Osteoblast (primary cell): ENCODE measurements at regions not wholly inside any gene's neighbourhood (a gene's known extent, or its start where the extent isn't known, plus 50 kb on each side); places are given as distances from the start of the nearest gene placed in this dataset.

Experiments
- DNase-seq: peaks from one replicate; pipeline ENCODE4 v3.0.0; 2011; ENCODE audit warnings: low spot score, mixed read lengths; ENCODE audit not compliant: insufficient read length; ENCODE audit errors: missing footprints
- H2AFZ ChIP-seq: 2 replicates; pipeline ENCODE4 v1.6.0; 2011; ENCODE audit warnings: mild to moderate bottlenecking, low read length
- H3K27ac ChIP-seq: 2 replicates; pipeline ENCODE4 v1.5.1; 2011; ENCODE audit warnings: mild to moderate bottlenecking, low read depth, low read length, moderate library complexity
- H3K27me3 ChIP-seq: 2 replicates; pipeline ENCODE4 v1.6.0; 2012; ENCODE audit warnings: mild to moderate bottlenecking, control low read depth, inconsistent platforms, low read length, moderate library complexity; ENCODE audit not compliant: insufficient read depth
- H3K36me3 ChIP-seq: 2 replicates; pipeline ENCODE4 v1.5.1; 2011; ENCODE audit warnings: mild to moderate bottlenecking, low read length, control low read depth, moderate library complexity; ENCODE audit not compliant: insufficient read depth
- H3K4me1 ChIP-seq: 2 replicates; pipeline ENCODE4 v1.5.1; 2011; ENCODE audit warnings: mild to moderate bottlenecking, low read length, control low read depth, moderate library complexity; ENCODE audit not compliant: insufficient read depth
- H3K4me2 ChIP-seq: 2 replicates; pipeline ENCODE4 v1.6.0; 2011; ENCODE audit warnings: mild to moderate bottlenecking, low read length; ENCODE audit not compliant: insufficient read depth
- H3K4me3 ChIP-seq: fragments of 200-600 bp; sonication (generic); 3 replicates; pipeline ENCODE4 v1.5.1; 2012; ENCODE audit warnings: mild to moderate bottlenecking, low read length, inconsistent platforms; ENCODE audit not compliant: insufficient read depth
- H3K79me2 ChIP-seq: 2 replicates; pipeline ENCODE4 v1.6.0; 2012; ENCODE audit warnings: mild to moderate bottlenecking, low read length, control low read depth, inconsistent platforms; ENCODE audit not compliant: insufficient read depth
- H3K9me3 ChIP-seq: 2 replicates; pipeline ENCODE4 v1.5.1; 2011; ENCODE audit warnings: low read depth, low read length, control low read depth
- H4K20me1 ChIP-seq: 2 replicates; pipeline ENCODE4 v1.6.0; 2012; ENCODE audit warnings: mild to moderate bottlenecking, low read length, control low read depth; ENCODE audit not compliant: insufficient read depth
- TF ChIP-seq, protein P1 (sequence below): IDR thresholded peaks from 2 replicates; pipeline ENCODE4 v1.5.1; 2011; ENCODE audit warnings: mild to moderate bottlenecking, low read depth, low read length, moderate library complexity; ENCODE audit errors: extremely low read depth

DNA sequence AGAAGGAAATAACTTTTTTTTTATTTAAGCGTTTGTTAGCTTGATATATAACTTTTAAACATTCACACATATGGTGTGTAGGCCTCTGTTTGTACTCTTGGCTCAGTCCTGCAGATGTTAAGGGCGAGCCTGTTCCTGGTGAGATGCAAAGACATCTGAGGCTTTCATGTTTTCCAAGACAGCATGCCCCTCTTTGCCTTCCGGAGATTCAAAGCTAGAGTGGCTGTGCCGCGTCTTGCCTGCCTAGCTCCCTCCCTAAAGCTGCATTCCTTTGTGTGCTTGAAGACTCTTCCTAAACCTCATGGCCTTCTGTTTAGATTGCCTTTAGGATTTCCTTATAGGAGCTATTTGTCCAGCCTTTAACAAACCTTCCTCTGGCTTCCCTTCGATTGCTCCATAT lies 67.1 kb downstream of the MID1IP1 start:
- Histone ChIP-seq H2AFZ (no peak overlapping the region), H3K4me2 (no peak overlapping the region)

DNA sequence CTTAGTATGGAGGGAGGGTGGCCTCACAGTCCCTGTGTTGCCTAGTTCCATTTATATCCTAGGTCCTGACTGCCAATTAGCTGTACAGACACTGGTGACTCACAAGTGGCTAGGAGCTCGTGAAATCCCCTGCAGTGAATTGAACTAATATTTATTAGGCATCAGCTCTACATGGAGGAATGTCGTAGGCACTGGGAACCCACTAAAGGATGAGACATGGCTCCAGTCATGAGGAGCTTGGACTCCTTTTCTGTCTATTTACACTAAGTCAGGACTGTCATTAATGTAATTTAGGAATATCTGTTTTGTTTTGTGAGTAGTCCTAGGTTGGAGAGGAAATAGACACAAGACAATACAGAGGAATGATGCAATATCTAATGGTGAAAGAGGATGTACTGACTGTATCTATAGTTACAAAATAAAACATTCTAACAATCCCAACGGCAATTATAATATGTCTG lies 67.7 kb downstream of the MID1IP1 start:
- Histone ChIP-seq H3K4me1 (peaks cover 2% of the 10 kb centered on the region), H3K4me3 (no peak overlapping the region), H3K27me3 (peaks cover 4% of the 10 kb centered on the region), H3K27ac (no peak overlapping the region), H3K79me2 (no peaks in the 10 kb centered on the region), H3K36me3 (no peaks in the 10 kb centered on the region), H4K20me1 (no peaks in the 10 kb centered on the region), H3K4me2 (no peak overlapping the region), H2AFZ (no peak overlapping the region), H3K9me3 (no peaks in the 10 kb centered on the region)
- TF ChIP-seq, protein P1, sequence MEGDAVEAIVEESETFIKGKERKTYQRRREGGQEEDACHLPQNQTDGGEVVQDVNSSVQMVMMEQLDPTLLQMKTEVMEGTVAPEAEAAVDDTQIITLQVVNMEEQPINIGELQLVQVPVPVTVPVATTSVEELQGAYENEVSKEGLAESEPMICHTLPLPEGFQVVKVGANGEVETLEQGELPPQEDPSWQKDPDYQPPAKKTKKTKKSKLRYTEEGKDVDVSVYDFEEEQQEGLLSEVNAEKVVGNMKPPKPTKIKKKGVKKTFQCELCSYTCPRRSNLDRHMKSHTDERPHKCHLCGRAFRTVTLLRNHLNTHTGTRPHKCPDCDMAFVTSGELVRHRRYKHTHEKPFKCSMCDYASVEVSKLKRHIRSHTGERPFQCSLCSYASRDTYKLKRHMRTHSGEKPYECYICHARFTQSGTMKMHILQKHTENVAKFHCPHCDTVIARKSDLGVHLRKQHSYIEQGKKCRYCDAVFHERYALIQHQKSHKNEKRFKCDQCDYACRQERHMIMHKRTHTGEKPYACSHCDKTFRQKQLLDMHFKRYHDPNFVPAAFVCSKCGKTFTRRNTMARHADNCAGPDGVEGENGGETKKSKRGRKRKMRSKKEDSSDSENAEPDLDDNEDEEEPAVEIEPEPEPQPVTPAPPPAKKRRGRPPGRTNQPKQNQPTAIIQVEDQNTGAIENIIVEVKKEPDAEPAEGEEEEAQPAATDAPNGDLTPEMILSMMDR: no peak
- DNase-seq: no peak

More for the DNA sequence above, 67.1 kb downstream of the MID1IP1 start:
- H3K9me3 ChIP-seq: no peaks in the 10 kb centered on the region
- peaks cover 3% of the 10 kb centered on the region for H3K4me1 ChIP-seq
- H3K36me3 ChIP-seq: no peaks in the 10 kb centered on the region
- no peak overlapping the region for H3K4me3 ChIP-seq
- no peaks in the 10 kb centered on the region for H3K79me2 ChIP-seq
- no peak overlapping the region for H3K27ac ChIP-seq
- peaks cover 8% of the 10 kb centered on the region for H3K27me3 ChIP-seq
- no peak for DNase-seq
- H4K20me1 ChIP-seq: no peaks in the 10 kb centered on the region
- TF ChIP-seq, protein P1: no peak

DNA sequence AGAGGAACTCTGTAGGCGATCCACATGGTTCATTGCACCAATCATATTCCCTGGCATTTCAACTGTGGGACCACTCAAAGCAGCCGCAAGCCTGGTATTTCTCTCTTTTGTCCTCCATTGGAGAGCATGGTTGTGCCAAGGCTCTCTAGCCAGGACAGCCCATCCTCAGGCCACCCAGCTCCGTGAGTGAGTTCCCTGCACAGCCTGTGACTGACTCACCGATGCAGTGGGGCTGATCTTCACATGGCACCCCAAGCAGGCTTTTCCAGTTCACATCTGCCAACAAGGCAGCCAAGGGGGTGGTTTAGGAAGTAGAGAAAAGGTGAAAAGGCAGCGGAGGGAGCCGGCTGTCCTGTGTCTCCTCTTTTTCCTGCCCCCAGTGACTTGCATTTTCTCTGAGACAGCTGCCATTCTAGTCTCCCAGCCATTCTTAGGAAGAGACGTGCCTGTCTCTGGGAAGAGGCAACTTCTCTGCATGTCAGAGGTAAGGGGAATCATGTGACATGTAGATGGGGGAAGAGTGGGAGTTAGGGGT lies 69.2 kb downstream of the MID1IP1 start:
- no peaks in the 10 kb centered on the region for H4K20me1 ChIP-seq
- H3K27me3 ChIP-seq: peaks cover 4% of the 10 kb centered on the region
- no peaks in the 10 kb centered on the region for H3K79me2 ChIP-seq
- H2AFZ ChIP-seq: no peak overlapping the region
- no peaks in the 10 kb centered on the region for H3K36me3 ChIP-seq
- DNase-seq: no peak
- TF ChIP-seq, protein P1: no peak
- H3K9me3 ChIP-seq: no peaks in the 10 kb centered on the region
- H3K4me2 ChIP-seq: no peak overlapping the region
- H3K27ac ChIP-seq: no peak overlapping the region
- H3K4me1 ChIP-seq: no peaks in the 10 kb centered on the region
- no peak overlapping the region for H3K4me3 ChIP-seq

DNA sequence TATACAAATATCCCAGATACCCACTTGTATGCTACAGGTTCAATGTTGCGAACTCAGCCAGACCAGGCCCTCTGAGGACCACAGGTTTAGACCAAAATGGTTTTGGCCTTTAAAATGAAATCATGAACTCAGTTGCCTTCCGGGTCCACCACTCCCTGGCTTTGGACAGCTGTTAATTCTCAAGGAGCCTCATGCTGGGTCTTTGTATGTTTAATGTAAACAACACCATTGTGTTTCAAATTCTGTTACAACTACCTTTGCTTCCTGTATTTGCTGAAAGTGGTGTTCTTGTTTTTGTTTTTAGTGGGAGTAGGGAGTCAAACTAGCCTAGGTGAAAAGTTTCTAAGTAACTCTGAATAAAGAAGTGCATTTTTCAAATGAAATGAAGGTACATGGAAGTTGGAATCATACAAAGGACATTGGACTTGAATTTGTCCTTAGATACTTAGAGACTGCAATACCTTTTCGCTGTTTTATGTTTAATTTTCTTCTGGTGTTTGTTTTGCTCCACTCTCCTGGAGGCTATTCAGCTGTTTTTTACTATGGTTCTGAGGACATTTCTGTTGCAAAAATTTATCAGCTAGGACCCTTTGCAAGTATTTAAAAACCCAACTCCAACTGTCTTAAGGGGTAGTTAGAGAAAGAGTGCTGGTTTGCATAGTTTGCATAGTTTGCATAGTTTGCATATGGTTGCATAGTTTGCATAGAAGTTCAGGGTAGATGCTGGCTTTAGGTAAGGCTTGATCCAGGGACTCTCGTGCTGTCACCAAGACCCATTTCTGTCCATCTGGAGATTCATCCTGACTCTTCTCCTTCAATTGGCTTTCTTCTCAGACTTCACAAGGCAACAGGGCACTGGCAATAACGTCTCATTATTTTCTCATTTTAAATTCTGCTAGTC lies 70.1 kb downstream of the MID1IP1 start:
- TF ChIP-seq, protein P1: no peak
- Histone ChIP-seq H3K27ac (no peak overlapping the region), H3K4me2 (no peak overlapping the region), H4K20me1 (no peaks in the 10 kb centered on the region), H3K4me3 (no peak overlapping the region), H3K4me1 (no peaks in the 10 kb centered on the region), H3K79me2 (no peaks in the 10 kb centered on the region), H2AFZ (no peak overlapping the region), H3K27me3 (peaks cover 4% of the 10 kb centered on the region), H3K36me3 (no peaks in the 10 kb centered on the region), H3K9me3 (no peaks in the 10 kb centered on the region)
- DNase-seq: no peak
